Prostate gland (tissue), 2 donors: ENCODE measurements at regions not wholly inside any gene's neighbourhood (a gene's known extent, or its start where the extent isn't known, plus 50 kb on each side); places are given as distances from the start of the nearest gene placed in this dataset.

Experiments
- POLR2A ChIP-seq: fragments of 450-650 bp; IDR thresholded peaks from one replicate; pipeline ENCODE4 v1.6.1; 2016; ENCODE audit warnings: antibody characterized with exemption, mild to moderate bottlenecking
- POLR2AphosphoS5 ChIP-seq: sonication (generic); formaldehyde crosslinking; IDR thresholded peaks from one replicate; pipeline ENCODE4 v1.6.1; 2017; ENCODE audit warnings: antibody characterized with exemption
- TF ChIP-seq, protein P1 (sequence below), 4 experiments: fragments of 200-600 bp in 2 of 4; fragments of 450-650 bp in 2 of 4; sonication (generic) in 2 of 4; IDR thresholded peaks; 1 replicate in 3 of 4; 2 replicates in 1 of 4; pipeline ENCODE4 v1.5.1; 2016 to 2019; ENCODE audit warnings: antibody characterized with exemption in 4 of 4, mild to moderate bottlenecking in 2 of 4, moderate library complexity in 2 of 4

DNA sequence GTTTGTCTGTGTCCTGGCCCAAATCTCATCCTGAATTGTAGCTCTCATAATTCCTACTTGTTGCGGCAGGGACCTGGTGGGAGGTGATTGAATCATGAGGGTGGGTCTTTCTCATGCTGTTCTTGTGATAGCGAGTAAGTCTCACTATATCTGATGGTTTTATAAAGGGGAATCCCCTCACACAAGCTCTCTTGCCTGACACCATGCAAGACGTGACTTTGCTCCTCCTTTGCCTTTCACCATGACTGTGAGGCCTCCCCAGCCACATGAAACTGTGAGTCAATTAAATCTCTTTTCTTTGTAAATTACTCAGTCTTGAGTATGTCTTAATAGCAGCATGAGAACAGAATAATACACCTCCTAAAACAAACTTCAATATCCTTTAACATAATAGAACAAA is 1065.6 kb downstream of the PLA2G4A start:
- TF ChIP-seq POLR2A (no peak), POLR2AphosphoS5 (no peak)
- TF ChIP-seq, protein P1, sequence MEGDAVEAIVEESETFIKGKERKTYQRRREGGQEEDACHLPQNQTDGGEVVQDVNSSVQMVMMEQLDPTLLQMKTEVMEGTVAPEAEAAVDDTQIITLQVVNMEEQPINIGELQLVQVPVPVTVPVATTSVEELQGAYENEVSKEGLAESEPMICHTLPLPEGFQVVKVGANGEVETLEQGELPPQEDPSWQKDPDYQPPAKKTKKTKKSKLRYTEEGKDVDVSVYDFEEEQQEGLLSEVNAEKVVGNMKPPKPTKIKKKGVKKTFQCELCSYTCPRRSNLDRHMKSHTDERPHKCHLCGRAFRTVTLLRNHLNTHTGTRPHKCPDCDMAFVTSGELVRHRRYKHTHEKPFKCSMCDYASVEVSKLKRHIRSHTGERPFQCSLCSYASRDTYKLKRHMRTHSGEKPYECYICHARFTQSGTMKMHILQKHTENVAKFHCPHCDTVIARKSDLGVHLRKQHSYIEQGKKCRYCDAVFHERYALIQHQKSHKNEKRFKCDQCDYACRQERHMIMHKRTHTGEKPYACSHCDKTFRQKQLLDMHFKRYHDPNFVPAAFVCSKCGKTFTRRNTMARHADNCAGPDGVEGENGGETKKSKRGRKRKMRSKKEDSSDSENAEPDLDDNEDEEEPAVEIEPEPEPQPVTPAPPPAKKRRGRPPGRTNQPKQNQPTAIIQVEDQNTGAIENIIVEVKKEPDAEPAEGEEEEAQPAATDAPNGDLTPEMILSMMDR (IDR thresholded peaks at IDR 0.05): no peak
